SU-DHL-6 (cell line): ENCODE measurements at regions not wholly inside any gene's neighbourhood (a gene's known extent, or its start where the extent isn't known, plus 50 kb on each side); places are given as distances from the start of the nearest gene placed in this dataset.

Experiments
- CTCF ChIP-seq: fragments of 200-600 bp; sonication (generic); IDR thresholded peaks from one replicate; pipeline ENCODE4 v1.5.1; 2017; ENCODE audit warnings: antibody characterized with exemption, mild to moderate bottlenecking, low read length, moderate library complexity; ENCODE audit not compliant: insufficient read depth, poor library complexity, severe bottlenecking
- EZH2phosphoT487 ChIP-seq: fragments of 200-600 bp; sonication (generic), shearing (Covaris generic); conservative IDR thresholded peaks from 2 replicates; pipeline ENCODE4 v1.6.1; 2018; ENCODE audit warnings: mild to moderate bottlenecking, antibody characterized with exemption, low read length, moderate library complexity, mixed read lengths

GRCh38 chr2:133776936-133777573, 208.8 kb upstream of the NCKAP5 start:
- no peak for TF ChIP-seq CTCF
- TF ChIP-seq EZH2phosphoT487 = no peak
